Activated CD4-positive, alpha-beta memory T cell treated with anti-CD3 and anti-CD28 coated beads, Interleukin-2, amount 10 ng/mL, durations not matched to agents 7 days and 5 days (primary cell): ENCODE measurements at regions not wholly inside any gene's neighbourhood (a gene's known extent, or its start where the extent isn't known, plus 50 kb on each side); places are given as distances from the start of the nearest gene placed in this dataset.

Experiments
- CTCF ChIA-PET: fragments of 350-600 bp; sonication (Branson Sonifier 250); formaldehyde crosslinking; loops from one replicate; lab custom pipeline; 2021; ENCODE audit warnings: antibody characterized with exemption, inconsistent platforms; lab: Charles Lee
- POLR2A ChIA-PET: fragments of 350-600 bp; sonication (Branson Sonifier 250); formaldehyde crosslinking; loops from one replicate; lab custom pipeline; 2021; ENCODE audit warnings: antibody characterized with exemption; lab: Charles Lee
- DNase-seq: peaks from one replicate; pipeline ENCODE4 v3.0.0-alpha.2; 2020
- H3K27ac Mint-ChIP-seq: one replicate; pipeline ENCODE4 v1.8.0; 2021; ENCODE audit warnings: mild to moderate bottlenecking, mixed read lengths
- H3K27me3 Mint-ChIP-seq: one replicate; pipeline ENCODE4 v1.8.0; 2021; ENCODE audit warnings: mixed read lengths
- H3K36me3 Mint-ChIP-seq: one replicate; pipeline ENCODE4 v1.8.0; 2021; ENCODE audit warnings: low read depth, mixed read lengths
- H3K4me1 Mint-ChIP-seq: one replicate; pipeline ENCODE4 v1.8.0; 2021; ENCODE audit warnings: mixed read lengths
- H3K4me3 Mint-ChIP-seq: one replicate; pipeline ENCODE4 v1.8.0; 2021; ENCODE audit warnings: mild to moderate bottlenecking, mixed read lengths
- H3K9me3 Mint-ChIP-seq: one replicate; pipeline ENCODE4 v1.8.0; 2021; ENCODE audit warnings: mixed read lengths

DNA sequence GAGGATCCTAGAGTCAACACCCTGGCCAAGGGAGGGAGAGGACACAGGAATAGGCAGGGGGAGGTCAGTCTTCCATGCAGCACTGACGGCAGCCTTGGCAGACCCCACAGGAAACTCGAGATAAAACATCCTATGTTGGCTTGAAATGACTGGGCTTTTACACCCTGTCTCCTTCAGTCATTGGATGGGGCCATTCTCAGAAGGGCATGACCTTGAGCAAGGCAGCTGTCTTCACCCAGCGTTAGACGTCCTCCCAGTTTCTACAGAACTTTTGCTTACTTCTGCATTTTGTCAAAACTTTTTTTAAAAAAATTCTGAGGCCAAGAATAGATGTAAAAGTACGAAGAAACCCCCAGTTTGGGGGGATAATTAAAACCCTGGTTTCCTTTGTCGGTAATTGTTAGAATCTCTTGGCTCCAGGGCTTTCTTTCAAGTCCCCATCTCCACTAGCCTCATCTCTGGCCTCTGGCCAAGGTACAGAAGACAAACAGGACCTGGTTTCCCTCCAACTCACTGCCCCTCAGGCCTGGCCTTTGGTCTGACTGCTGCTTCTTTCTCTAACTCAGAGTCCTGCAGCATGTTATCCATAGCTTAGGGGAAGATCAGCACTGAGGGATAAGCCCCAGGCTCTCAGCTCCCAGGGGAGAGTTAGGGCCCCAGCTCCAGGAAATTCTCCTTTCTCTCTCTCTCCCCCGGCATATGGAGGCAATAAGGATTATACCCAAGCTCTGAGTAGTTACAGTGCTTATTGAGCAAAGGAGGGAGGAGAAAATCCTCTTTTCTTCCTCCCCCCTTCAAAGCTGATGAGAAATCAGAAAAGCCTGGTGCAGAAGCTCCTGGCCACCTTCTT, 51.6 kb upstream of the KCND3 start:
- no peaks in the 10 kb centered on the region for H3K9me3 Mint-ChIP-seq
- H3K4me3 Mint-ChIP-seq = no peak overlapping the region
- H3K36me3 Mint-ChIP-seq = no peaks in the 10 kb centered on the region
- DNase-seq = no peak
- ChIA-PET POLR2A (no interaction called here), CTCF (no interaction called here)
- H3K4me1 Mint-ChIP-seq = no peaks in the 10 kb centered on the region
- H3K27ac Mint-ChIP-seq = no peak overlapping the region
- H3K27me3 Mint-ChIP-seq = peaks cover 13% of the 10 kb centered on the region

DNA sequence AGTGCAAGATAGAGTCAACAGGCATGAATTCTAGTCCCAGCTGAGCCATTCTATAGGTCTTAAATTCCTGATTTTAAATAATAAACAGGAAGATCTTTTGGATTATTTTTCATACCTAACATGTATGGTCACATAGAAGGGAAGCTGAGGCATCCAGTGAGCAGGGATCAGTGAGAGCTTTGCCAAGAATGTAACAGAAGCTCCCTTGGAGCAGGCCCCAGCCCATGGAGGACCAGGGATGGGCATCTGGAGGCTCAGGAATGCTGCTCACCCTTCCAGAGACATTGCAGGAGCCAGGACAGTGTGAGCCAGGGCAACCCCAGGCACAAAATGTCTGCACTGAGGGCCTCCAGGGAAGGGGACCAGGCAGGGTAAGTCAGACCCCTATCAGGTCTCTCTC, 54.4 kb upstream of the KCND3 start:
- no peak overlapping the region for H3K4me3 Mint-ChIP-seq
- H3K9me3 Mint-ChIP-seq = no peaks in the 10 kb centered on the region
- ChIA-PET POLR2A (no interaction called here), CTCF (no interaction called here)
- DNase-seq = no peak
- no peaks in the 10 kb centered on the region for H3K4me1 Mint-ChIP-seq
- no peak overlapping the region for H3K27ac Mint-ChIP-seq
- peaks cover 13% of the 10 kb centered on the region for H3K27me3 Mint-ChIP-seq
- no peaks in the 10 kb centered on the region for H3K36me3 Mint-ChIP-seq

DNA sequence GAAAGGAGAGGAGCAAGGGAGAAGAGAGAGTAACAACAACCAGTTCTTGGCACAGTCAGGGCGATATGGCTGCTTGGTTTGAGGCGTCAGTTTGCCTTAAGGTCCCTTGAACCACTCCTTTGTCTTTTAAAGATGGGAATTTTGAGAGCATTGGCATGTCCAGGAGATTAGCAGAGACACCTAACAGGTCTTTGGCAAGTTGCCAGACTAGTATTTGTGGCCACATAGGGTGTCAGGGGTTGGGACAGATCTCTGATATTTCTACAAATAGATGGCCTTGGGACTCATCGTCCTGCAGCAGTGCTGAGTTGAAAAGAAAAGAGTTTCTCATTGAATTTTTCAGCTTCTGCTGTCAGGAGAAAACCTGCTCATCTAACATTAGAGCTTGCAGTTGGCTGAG, 55.3 kb upstream of the KCND3 start:
- no peak overlapping the region for H3K4me3 Mint-ChIP-seq

DNA sequence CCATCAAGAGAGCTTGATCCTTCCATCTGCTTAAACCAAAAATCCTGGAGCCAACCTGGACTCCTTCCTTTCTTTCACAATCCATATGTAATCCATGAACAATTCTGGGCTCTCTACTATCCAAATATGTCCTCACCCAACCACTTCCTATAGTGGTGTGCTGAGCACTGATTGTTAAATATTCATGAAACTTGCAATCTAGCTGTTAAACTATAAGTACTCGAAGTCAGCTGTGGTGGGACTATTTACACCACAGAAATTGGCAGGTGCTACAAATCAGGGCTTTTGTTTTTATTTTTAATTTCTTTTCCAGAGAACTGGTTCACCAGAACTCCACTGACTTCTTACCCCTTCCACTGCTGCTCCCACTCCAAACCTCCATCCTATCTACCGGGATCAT, 57.2 kb upstream of the KCND3 start:
- H3K36me3 Mint-ChIP-seq = no peaks in the 10 kb centered on the region
- H3K4me3 Mint-ChIP-seq = no peak overlapping the region
- no peak overlapping the region for H3K27ac Mint-ChIP-seq
- H3K4me1 Mint-ChIP-seq = no peaks in the 10 kb centered on the region
- no peak for DNase-seq
- H3K27me3 Mint-ChIP-seq = peaks cover 19% of the 10 kb centered on the region
- no peaks in the 10 kb centered on the region for H3K9me3 Mint-ChIP-seq
- POLR2A ChIA-PET = no interaction called here
- CTCF ChIA-PET = no interaction called here

More for the DNA sequence above, 55.3 kb upstream of the KCND3 start:
- no peak for DNase-seq
- Mint-ChIP-seq H3K4me1 (no peaks in the 10 kb centered on the region), H3K27me3 (peaks cover 13% of the 10 kb centered on the region), H3K36me3 (no peaks in the 10 kb centered on the region), H3K27ac (no peak overlapping the region), H3K9me3 (no peaks in the 10 kb centered on the region)
- CTCF ChIA-PET = no interaction called here
- POLR2A ChIA-PET = no interaction called here

DNA sequence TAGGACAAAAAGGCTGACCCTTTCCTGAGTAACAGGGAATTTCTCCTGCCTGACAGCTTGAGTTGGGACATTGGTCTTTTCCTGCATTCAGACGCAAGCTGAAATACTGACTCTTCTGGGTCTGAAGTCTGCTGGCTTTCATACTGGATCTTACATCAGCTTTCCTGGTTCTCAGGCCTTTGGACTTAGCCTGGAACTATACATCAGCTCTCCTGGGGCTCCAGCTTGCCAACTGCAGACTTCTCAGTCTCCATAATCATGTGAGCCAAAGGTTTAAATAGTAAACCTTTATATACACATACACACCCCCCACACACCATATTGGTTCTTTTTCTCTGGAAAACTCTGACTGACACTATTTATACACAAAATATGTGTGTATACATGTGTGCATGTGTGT, 59.0 kb upstream of the KCND3 start:
- CTCF ChIA-PET = no interaction called here
- no peak overlapping the region for H3K27ac Mint-ChIP-seq
- no peaks in the 10 kb centered on the region for H3K36me3 Mint-ChIP-seq
- no peaks in the 10 kb centered on the region for H3K4me1 Mint-ChIP-seq
- POLR2A ChIA-PET = no interaction called here
- no peak overlapping the region for H3K4me3 Mint-ChIP-seq
- no peaks in the 10 kb centered on the region for H3K9me3 Mint-ChIP-seq
- DNase-seq = no peak
- peaks cover 16% of the 10 kb centered on the region for H3K27me3 Mint-ChIP-seq

DNA sequence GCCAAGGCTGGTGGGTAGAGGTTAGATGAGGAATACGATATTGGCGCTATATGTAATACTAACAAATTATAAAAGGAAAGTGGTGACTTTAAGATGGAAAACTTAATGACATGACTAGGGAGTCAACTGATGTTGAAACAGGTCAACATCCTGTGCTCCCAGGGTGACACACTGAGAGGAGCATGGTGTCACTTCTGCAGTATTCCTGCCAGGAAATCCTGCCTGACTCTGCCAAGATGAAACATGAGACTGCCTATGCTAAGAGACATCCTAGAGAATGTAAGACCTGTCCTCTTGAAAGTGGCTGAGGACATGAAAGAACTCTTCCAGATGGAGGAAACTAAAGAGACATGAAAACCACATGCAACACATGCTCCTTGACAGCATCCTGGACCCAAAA, 65.0 kb upstream of the KCND3 start:
- Mint-ChIP-seq H3K36me3 (no peaks in the 10 kb centered on the region), H3K27ac (no peak overlapping the region), H3K4me1 (no peaks in the 10 kb centered on the region), H3K27me3 (peaks cover 15% of the 10 kb centered on the region), H3K4me3 (no peak overlapping the region), H3K9me3 (no peaks in the 10 kb centered on the region)
- ChIA-PET POLR2A (no interaction called here), CTCF (no interaction called here)
- DNase-seq = no peak

DNA sequence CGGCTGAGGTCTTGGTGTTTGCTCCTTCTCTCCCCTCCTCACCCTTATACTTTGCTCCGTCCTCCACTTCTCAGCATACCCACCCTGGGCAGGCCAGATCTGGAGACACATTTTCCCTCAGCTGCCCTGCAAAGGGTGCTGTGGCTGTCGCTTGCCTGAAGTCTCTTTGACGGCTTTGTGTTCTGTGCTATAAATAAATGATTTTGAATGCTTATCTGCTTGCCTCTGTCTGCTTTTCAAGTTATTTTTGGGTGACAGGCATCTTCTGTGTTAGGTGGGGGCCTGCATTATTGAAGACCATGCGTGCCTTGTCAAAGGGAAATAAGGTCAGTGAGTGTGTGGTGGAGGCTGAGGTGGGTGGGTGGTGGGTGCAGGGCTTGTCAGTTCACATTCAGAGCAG, 66.9 kb upstream of the KCND3 start:
- Mint-ChIP-seq H3K4me3 (no peak overlapping the region), H3K27me3 (peaks cover 9% of the 10 kb centered on the region), H3K4me1 (no peaks in the 10 kb centered on the region), H3K36me3 (no peaks in the 10 kb centered on the region), H3K27ac (no peak overlapping the region), H3K9me3 (no peaks in the 10 kb centered on the region)
- no peak for DNase-seq
- ChIA-PET POLR2A (no interaction called here), CTCF (no interaction called here)

DNA sequence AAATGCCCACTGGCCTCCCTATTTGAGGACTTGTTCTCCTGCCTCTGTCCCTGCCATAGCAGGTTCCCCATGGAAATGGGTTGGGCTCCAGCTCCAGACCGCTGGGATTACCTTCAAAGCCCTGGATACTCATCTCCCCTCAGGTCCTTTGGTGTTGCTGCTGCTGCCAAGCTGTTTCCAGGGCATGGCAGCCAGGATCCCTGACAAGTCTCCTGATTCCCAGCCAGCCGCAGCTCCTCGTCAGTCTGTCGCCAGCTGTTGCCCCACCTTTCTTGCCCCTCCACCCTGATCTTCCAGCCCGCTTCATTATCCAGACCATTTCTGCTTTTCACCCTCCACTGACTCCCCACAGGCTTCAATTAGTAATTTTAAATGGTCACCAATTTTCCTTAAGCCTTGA, 68.3 kb upstream of the KCND3 start:
- ChIA-PET POLR2A (no interaction called here), CTCF (no interaction called here)
- Mint-ChIP-seq H3K4me3 (no peak overlapping the region), H3K4me1 (peaks cover 2% of the 10 kb centered on the region), H3K9me3 (no peaks in the 10 kb centered on the region), H3K27ac (no peak overlapping the region), H3K36me3 (no peaks in the 10 kb centered on the region), H3K27me3 (peaks cover 8% of the 10 kb centered on the region)
- no peak for DNase-seq

DNA sequence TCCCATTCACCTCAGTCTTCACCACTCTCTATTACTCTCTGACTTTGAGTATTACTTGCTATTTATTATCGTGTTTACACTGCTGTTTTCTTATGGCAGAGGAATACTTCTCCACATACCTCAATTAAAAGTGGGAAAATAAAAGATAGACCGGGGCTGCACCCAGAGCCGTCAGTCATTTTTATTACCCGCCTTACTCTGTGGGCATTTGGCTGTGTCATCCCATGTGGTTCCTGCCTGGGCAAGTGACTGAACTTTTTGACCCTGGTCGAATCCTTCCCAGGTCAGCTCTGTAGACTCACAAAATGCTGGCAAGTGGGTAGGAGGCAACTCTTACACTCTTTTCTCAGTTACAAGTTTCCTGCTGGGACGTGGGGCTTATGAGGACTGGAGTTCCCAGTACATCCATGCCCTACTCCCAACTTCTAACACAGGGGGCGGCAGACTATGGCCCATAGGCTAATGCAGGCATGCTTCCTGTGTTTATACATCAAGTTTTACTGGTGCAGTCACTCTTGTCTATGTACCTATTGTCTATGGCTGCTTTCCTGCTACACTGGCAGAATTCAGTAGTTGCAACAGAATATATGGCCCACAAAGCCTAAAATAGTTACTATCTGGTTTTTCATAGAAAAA, 69.5 kb upstream of the KCND3 start:
- no peak for DNase-seq
- Mint-ChIP-seq H3K27me3 (peaks cover 9% of the 10 kb centered on the region), H3K9me3 (no peaks in the 10 kb centered on the region), H3K27ac (no peak overlapping the region), H3K4me3 (no peak overlapping the region), H3K36me3 (no peaks in the 10 kb centered on the region), H3K4me1 (peaks cover 2% of the 10 kb centered on the region)
- ChIA-PET POLR2A (no interaction called here), CTCF (no interaction called here)

DNA sequence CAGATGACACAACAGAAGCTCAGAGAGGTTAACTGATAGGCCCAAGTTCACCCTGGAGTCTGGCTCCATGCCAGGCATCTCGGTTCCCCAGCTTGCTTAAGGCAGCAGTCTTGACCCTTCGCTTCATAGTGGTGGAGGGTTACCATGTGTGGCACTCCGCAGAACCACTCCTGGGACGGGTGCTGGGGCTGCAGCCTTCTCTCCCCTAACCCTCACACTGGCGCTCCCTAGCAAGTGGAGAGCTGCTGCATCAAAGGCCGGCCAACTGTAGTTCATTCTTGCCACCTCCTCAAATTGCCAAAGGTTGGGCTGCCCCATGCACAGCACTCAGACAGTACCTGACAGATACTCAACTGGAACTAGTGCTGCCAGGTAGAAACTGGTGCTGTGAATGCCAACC, 70.2 kb upstream of the KCND3 start:
- H3K4me1 Mint-ChIP-seq = peaks cover 2% of the 10 kb centered on the region
- POLR2A ChIA-PET = no interaction called here
- H3K27ac Mint-ChIP-seq = no peak overlapping the region

DNA sequence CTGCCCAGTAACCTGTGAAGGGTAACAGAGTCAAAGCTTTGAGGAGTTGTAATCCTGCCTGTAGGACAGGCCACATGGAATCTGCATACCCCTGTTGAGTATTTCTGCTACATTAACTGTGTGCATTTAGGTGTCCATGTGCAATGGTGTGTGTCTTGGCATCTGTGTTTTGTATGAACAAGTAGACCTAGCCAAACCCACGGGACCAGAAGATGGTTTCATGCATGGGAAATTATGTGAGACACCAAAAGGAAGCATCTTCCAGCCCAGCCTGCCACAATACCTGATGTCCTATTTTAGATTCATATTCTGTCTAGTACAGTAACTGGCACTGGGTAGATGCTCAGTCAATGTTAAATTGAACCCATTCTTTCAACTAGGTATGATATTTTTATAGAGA, 70.8 kb upstream of the KCND3 start:
- Mint-ChIP-seq H3K27me3 (peaks cover 11% of the 10 kb centered on the region), H3K4me1 (peaks cover 2% of the 10 kb centered on the region), H3K27ac (no peak overlapping the region), H3K9me3 (no peaks in the 10 kb centered on the region), H3K4me3 (no peak overlapping the region), H3K36me3 (no peaks in the 10 kb centered on the region)
- no peak for DNase-seq
- POLR2A ChIA-PET = no interaction called here
- CTCF ChIA-PET = no interaction called here

More for the DNA sequence above, 70.2 kb upstream of the KCND3 start:
- H3K9me3 Mint-ChIP-seq = no peaks in the 10 kb centered on the region
- CTCF ChIA-PET = no interaction called here
- no peak for DNase-seq
- H3K36me3 Mint-ChIP-seq = no peaks in the 10 kb centered on the region
- H3K4me3 Mint-ChIP-seq = no peak overlapping the region
- H3K27me3 Mint-ChIP-seq = peaks cover 11% of the 10 kb centered on the region

DNA sequence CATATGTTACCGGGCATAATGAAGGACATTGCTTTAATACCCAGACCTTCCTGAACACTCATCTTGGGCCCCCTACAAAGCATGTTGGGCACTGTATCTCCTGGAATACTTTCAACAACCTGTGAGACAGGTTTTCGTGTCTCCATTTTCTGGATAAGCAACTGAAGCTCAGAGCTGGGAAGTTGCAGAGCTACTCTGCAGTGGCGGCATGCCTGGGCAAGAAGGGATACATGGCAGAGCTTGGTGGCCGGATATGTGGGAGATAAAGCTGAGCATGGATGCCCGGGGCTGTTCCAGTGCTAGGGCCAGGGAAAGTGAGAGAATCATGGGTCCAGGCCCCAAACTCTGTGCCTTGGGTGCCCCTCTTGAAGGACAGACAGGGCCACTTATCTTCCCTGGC, 71.6 kb upstream of the KCND3 start:
- Mint-ChIP-seq H3K4me1 (peaks cover 2% of the 10 kb centered on the region), H3K36me3 (no peaks in the 10 kb centered on the region), H3K27ac (no peak overlapping the region), H3K9me3 (no peaks in the 10 kb centered on the region), H3K4me3 (no peak overlapping the region), H3K27me3 (peaks cover 11% of the 10 kb centered on the region)
- ChIA-PET POLR2A (no interaction called here), CTCF (no interaction called here)
- no peak for DNase-seq

DNA sequence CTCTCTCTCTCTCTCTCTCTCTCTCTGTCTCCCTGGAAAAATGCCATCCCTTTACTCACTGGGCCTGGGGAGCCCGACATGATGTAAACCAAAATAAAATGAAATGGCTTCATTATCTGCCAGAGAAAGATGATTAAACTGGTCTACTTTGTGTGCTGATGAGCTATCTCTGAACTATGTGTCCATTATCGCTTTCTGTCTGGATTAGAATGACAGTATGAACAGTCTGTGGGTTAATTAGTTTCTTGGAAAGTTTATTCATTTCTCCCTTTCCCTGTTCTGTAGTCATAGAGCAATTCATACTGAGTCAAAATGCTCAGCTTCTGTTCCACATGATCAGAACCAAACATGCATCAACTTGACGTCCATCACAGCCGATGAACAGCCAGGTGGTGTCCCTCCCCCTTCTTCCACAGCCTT, 72.4 kb upstream of the KCND3 start:
- Mint-ChIP-seq H3K27ac (no peak overlapping the region), H3K27me3 (peaks cover 9% of the 10 kb centered on the region), H3K9me3 (no peaks in the 10 kb centered on the region), H3K4me1 (peaks cover 2% of the 10 kb centered on the region), H3K36me3 (no peaks in the 10 kb centered on the region), H3K4me3 (no peak overlapping the region)
- DNase-seq = no peak
- POLR2A ChIA-PET = no interaction called here
- CTCF ChIA-PET = no interaction called here
